Lower leg skin (tissue), 3 donors: ENCODE measurements at regions not wholly inside any gene's neighbourhood (a gene's known extent, or its start where the extent isn't known, plus 50 kb on each side); places are given as distances from the start of the nearest gene placed in this dataset.

ENCODE experiments used
- POLR2A ChIP-seq, 2 donors: fragments of 450-650 bp; IDR thresholded peaks; one replicate each; pipeline ENCODE4 v1.6.1; 2016 to 2017; ENCODE audit warnings: antibody characterized with exemption in 2 of 2, mild to moderate bottlenecking in 1 of 2, moderate library complexity in 1 of 2
- TF ChIP-seq, protein P1 (sequence below), 3 donors: fragments of 450-650 bp; IDR thresholded peaks; one replicate each; pipeline ENCODE4 v1.5.1; 2016; ENCODE audit warnings: antibody characterized with exemption in 3 of 3, mild to moderate bottlenecking in 3 of 3, moderate library complexity in 2 of 3

DNA sequence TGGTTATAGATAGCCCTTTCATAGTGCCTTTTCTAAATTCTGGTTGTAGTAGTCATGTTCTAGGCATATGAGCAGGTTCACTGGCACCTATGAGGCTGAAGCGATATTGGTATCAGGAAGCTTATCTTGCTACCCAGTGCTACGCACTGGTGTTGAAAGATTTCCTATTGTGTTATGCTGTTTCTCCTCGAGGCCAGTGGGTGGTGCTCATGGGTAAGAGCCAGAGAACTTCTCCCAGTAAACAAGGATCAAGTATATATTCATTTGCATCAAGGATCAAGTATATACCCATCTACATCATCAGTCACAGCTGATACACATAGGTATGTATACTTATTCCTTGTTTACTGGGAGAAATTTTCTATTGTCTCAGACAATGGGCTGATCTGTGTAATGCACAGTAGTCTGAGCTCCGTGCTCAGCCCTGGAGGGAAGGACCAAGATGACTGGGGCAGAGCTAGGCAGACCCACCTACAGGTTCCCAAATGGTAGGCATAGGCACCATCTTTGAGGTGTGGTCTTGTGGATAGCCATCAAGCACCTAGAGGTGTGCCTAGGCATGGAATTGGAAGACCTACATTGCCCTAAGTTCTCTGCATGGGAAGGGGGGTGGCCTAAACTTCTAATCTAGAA, 101.2 kb upstream of the GALNT13 start:
- TF ChIP-seq, protein P1, sequence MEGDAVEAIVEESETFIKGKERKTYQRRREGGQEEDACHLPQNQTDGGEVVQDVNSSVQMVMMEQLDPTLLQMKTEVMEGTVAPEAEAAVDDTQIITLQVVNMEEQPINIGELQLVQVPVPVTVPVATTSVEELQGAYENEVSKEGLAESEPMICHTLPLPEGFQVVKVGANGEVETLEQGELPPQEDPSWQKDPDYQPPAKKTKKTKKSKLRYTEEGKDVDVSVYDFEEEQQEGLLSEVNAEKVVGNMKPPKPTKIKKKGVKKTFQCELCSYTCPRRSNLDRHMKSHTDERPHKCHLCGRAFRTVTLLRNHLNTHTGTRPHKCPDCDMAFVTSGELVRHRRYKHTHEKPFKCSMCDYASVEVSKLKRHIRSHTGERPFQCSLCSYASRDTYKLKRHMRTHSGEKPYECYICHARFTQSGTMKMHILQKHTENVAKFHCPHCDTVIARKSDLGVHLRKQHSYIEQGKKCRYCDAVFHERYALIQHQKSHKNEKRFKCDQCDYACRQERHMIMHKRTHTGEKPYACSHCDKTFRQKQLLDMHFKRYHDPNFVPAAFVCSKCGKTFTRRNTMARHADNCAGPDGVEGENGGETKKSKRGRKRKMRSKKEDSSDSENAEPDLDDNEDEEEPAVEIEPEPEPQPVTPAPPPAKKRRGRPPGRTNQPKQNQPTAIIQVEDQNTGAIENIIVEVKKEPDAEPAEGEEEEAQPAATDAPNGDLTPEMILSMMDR (IDR thresholded peaks at IDR 0.05) = no peak
- TF ChIP-seq POLR2A (IDR thresholded peaks at IDR 0.05) = no peak
